SJSA1 (cell line): ENCODE measurements at regions not wholly inside any gene's neighbourhood (a gene's known extent, or its start where the extent isn't known, plus 50 kb on each side); places are given as distances from the start of the nearest gene placed in this dataset.
"Not testable (repeated sequence)": the region's sequence is repeated elsewhere in the genome, so short reads cannot be mapped to it uniquely, and the experiment has no call there.

Experiments used
- DNase-seq, 2 experiments: peaks; one replicate each; pipeline ENCODE4 v3.0.0-alpha.2; 2015 to 2020; ENCODE audit warnings: low spot score in 2 of 2, low read depth in 1 of 2
- H3K27ac ChIP-seq: fragments of 250-450 bp; sonication (Bioruptor Pico); 2 replicates; pipeline ENCODE4 v1.5.1; 2020; ENCODE audit warnings: mild to moderate bottlenecking, moderate library complexity
- H3K27me3 ChIP-seq: fragments of 250-450 bp; sonication (Bioruptor Pico); replicated peaks from 2 replicates; pipeline ENCODE4 v1.5.1; 2020; ENCODE audit warnings: mild to moderate bottlenecking, moderate library complexity
- H3K36me3 ChIP-seq: fragments of 250-450 bp; sonication (Bioruptor Pico); 2 replicates; pipeline ENCODE4 v1.5.1; 2020; ENCODE audit warnings: mild to moderate bottlenecking
- H3K4me1 ChIP-seq: fragments of 250-450 bp; sonication (Bioruptor Pico); replicated peaks from 2 replicates; pipeline ENCODE4 v1.6.1; 2021; ENCODE audit warnings: mild to moderate bottlenecking
- H3K4me3 ChIP-seq: fragments of 250-450 bp; sonication (Bioruptor Pico); 2 replicates; pipeline ENCODE4 v1.5.1; 2020; ENCODE audit warnings: mild to moderate bottlenecking
- H3K9me3 ChIP-seq: fragments of 250-450 bp; sonication (Bioruptor Pico); replicated peaks from 2 replicates; pipeline ENCODE4 v1.5.1; 2020; ENCODE audit warnings: mild to moderate bottlenecking

- Histone ChIP-seq H3K36me3 (no peaks in the 10 kb centered on the region), H3K4me3 (no peak overlapping the region), H3K27ac (no peak overlapping the region), H3K4me1 (no peaks in the 10 kb centered on the region), H3K9me3 (no peaks in the 10 kb centered on the region), H3K27me3 (no peaks in the 10 kb centered on the region)
- no peak for DNase-seq
Measured at GRCh38 chr13:34172048-34172447, 354.1 kb downstream of the RFC3 start.

- no peak overlapping the region for H3K4me3 ChIP-seq
- H3K27me3 ChIP-seq = no peaks in the 10 kb centered on the region
- DNase-seq = no peak
- H3K27ac ChIP-seq = no peak overlapping the region
- no peaks in the 10 kb centered on the region for H3K9me3 ChIP-seq
- peaks cover 9% of the 10 kb centered on the region for H3K4me1 ChIP-seq
- no peaks in the 10 kb centered on the region for H3K36me3 ChIP-seq
Measured at GRCh38 chr13:34174671-34175145, 356.8 kb downstream of the RFC3 start.

- H3K36me3 ChIP-seq = no peaks in the 10 kb centered on the region
- no peaks in the 10 kb centered on the region for H3K9me3 ChIP-seq
- no peak for DNase-seq
- H3K27ac ChIP-seq = no peak overlapping the region
- peaks cover 15% of the 10 kb centered on the region for H3K4me1 ChIP-seq
- no peaks in the 10 kb centered on the region for H3K27me3 ChIP-seq
- no peak overlapping the region for H3K4me3 ChIP-seq
Measured at GRCh38 chr13:34175551-34175950, 357.6 kb downstream of the RFC3 start.

- Histone ChIP-seq H3K9me3 (no peaks in the 10 kb centered on the region), H3K4me3 (no peak overlapping the region), H3K4me1 (peaks cover 15% of the 10 kb centered on the region), H3K27ac (no peak overlapping the region), H3K36me3 (no peaks in the 10 kb centered on the region), H3K27me3 (no peaks in the 10 kb centered on the region)
- DNase-seq = no peak
Measured at GRCh38 chr13:34176633-34177032, 358.7 kb downstream of the RFC3 start.

GRCh38 chr13:34179481-34179880 is 361.5 kb downstream of the RFC3 start:
- no peaks in the 10 kb centered on the region for H3K36me3 ChIP-seq
- peaks cover 15% of the 10 kb centered on the region for H3K4me1 ChIP-seq
- no peaks in the 10 kb centered on the region for H3K9me3 ChIP-seq
- DNase-seq = peak in 1 of 2 experiments; percentile 28
- no peaks in the 10 kb centered on the region for H3K27me3 ChIP-seq
- H3K27ac ChIP-seq = no peak overlapping the region
- H3K4me3 ChIP-seq = no peak overlapping the region

GRCh38 chr13:34179927-34180326 is 362.0 kb downstream of the RFC3 start:
- Histone ChIP-seq H3K4me3 (no peak overlapping the region), H3K27me3 (no peaks in the 10 kb centered on the region), H3K36me3 (no peaks in the 10 kb centered on the region), H3K9me3 (no peaks in the 10 kb centered on the region), H3K27ac (no peak overlapping the region), H3K4me1 (peaks cover 15% of the 10 kb centered on the region)
- DNase-seq = no peak

GRCh38 chr13:34181256-34181655 is 363.3 kb downstream of the RFC3 start:
- not testable (repeated sequence) for H3K27ac ChIP-seq, H3K4me3 ChIP-seq, H3K27me3 ChIP-seq, H3K36me3 ChIP-seq, H3K9me3 ChIP-seq, DNase-seq
- H3K4me1 ChIP-seq = peaks cover 15% of the 10 kb centered on the region

- Histone ChIP-seq H3K27me3 (no peaks in the 10 kb centered on the region), H3K27ac (no peak overlapping the region), H3K4me1 (peaks cover 3% of the 10 kb centered on the region; the same call in 1 of the 2 replicates), H3K36me3 (no peaks in the 10 kb centered on the region), H3K4me3 (no peak overlapping the region), H3K9me3 (peaks cover 3% of the 10 kb centered on the region)
- no peak for DNase-seq
Measured at GRCh38 chr13:34189946-34190345, 372.0 kb downstream of the RFC3 start.

- Histone ChIP-seq H3K27ac (no peak overlapping the region), H3K4me1 (peaks cover 1% of the 10 kb centered on the region; the same call in 1 of the 2 replicates), H3K36me3 (no peaks in the 10 kb centered on the region), H3K27me3 (no peaks in the 10 kb centered on the region), H3K4me3 (no peak overlapping the region), H3K9me3 (no peaks in the 10 kb centered on the region)
- DNase-seq = no peak
Measured at GRCh38 chr13:34201050-34201913, 383.3 kb downstream of the RFC3 start.

GRCh38 chr13:34207334-34207733 is 389.4 kb downstream of the RFC3 start:
- peak overlapping the region; percentile 85 for H3K27ac ChIP-seq
- H3K4me3 ChIP-seq = no peak overlapping the region
- H3K4me1 ChIP-seq = peaks cover 27% of the 10 kb centered on the region
- H3K27me3 ChIP-seq = no peaks in the 10 kb centered on the region
- no peaks in the 10 kb centered on the region for H3K9me3 ChIP-seq
- DNase-seq = peak; percentile 70 to 83
- no peaks in the 10 kb centered on the region for H3K36me3 ChIP-seq

GRCh38 chr13:34207872-34208271 is 389.9 kb downstream of the RFC3 start:
- H3K36me3 ChIP-seq = no peaks in the 10 kb centered on the region
- no peak for DNase-seq
- H3K27me3 ChIP-seq = no peaks in the 10 kb centered on the region
- no peaks in the 10 kb centered on the region for H3K9me3 ChIP-seq
- H3K27ac ChIP-seq = peak overlapping the region; percentile 85
- H3K4me3 ChIP-seq = no peak overlapping the region
- H3K4me1 ChIP-seq = peaks cover 27% of the 10 kb centered on the region

- Histone ChIP-seq H3K4me1 (peaks cover 27% of the 10 kb centered on the region), H3K4me3 (no peak overlapping the region), H3K27ac (peak overlapping the region; percentile 85), H3K36me3 (no peaks in the 10 kb centered on the region), H3K27me3 (no peaks in the 10 kb centered on the region), H3K9me3 (no peaks in the 10 kb centered on the region)
- peak in 1 of 2 experiments; percentile 62 for DNase-seq
Measured at GRCh38 chr13:34208336-34208735, 390.4 kb downstream of the RFC3 start.

- DNase-seq = no peak
- H3K27me3 ChIP-seq = no peaks in the 10 kb centered on the region
- no peak overlapping the region for H3K27ac ChIP-seq
- H3K36me3 ChIP-seq = no peaks in the 10 kb centered on the region
- H3K9me3 ChIP-seq = no peaks in the 10 kb centered on the region
- peaks cover 27% of the 10 kb centered on the region for H3K4me1 ChIP-seq
- H3K4me3 ChIP-seq = no peak overlapping the region
Measured at GRCh38 chr13:34210341-34210740, 392.4 kb downstream of the RFC3 start.

GRCh38 chr13:34214686-34215085 is 396.7 kb downstream of the RFC3 start:
- no peaks in the 10 kb centered on the region for H3K4me1 ChIP-seq
- H3K27ac ChIP-seq = no peak overlapping the region
- DNase-seq = peak in 1 of 2 experiments; percentile 9
- H3K27me3 ChIP-seq = no peaks in the 10 kb centered on the region
- no peaks in the 10 kb centered on the region for H3K36me3 ChIP-seq
- H3K4me3 ChIP-seq = no peak overlapping the region
- no peaks in the 10 kb centered on the region for H3K9me3 ChIP-seq
